Right atrium auricular region (tissue), 2 donors: ENCODE measurements at regions not wholly inside any gene's neighbourhood (a gene's known extent, or its start where the extent isn't known, plus 50 kb on each side); places are given as distances from the start of the nearest gene placed in this dataset.

Source experiments
- DNase-seq: peaks from one replicate; pipeline ENCODE4 v3.0.0-alpha.2; 2019; ENCODE audit warnings: low spot score
- H3K27ac ChIP-seq, 2 donors: fragments of 200-600 bp; sonication (generic); 1 replicate in 1 of 2; 2 replicates in 1 of 2; pipeline ENCODE4 v1.5.1; 2016 to 2019
- H3K27me3 ChIP-seq, 2 donors: fragments of 200-600 bp; sonication (generic); one replicate each; pipeline versions ENCODE4 v1.5.1 to v1.6.0; 2017 to 2019
- H3K36me3 ChIP-seq: fragments of 200-600 bp; sonication (generic); one replicate; pipeline ENCODE4 v1.5.1; 2016
- H3K4me1 ChIP-seq, 2 donors: fragments of 200-600 bp; sonication (generic); one replicate each; pipeline versions ENCODE4 v1.5.1 to v1.6.0; 2017 to 2019
- H3K4me3 ChIP-seq, 2 donors: fragments of 200-600 bp; sonication (generic); 1 replicate in 1 of 2; 2 replicates in 1 of 2; pipeline ENCODE4 v1.5.1; 2017 to 2019; ENCODE audit warnings: mild to moderate bottlenecking in 1 of 2, moderate library complexity in 1 of 2
- H3K9me3 ChIP-seq, 2 donors: fragments of 200-600 bp; sonication (generic); one replicate each; pipeline ENCODE4 v1.5.1; 2019
- TF ChIP-seq, protein P1 (sequence below), 2 donors: fragments of 200-600 bp; sonication (generic); IDR thresholded peaks; one replicate each; pipeline ENCODE4 v1.5.1; 2019; ENCODE audit warnings: antibody characterized with exemption in 2 of 2

DNA sequence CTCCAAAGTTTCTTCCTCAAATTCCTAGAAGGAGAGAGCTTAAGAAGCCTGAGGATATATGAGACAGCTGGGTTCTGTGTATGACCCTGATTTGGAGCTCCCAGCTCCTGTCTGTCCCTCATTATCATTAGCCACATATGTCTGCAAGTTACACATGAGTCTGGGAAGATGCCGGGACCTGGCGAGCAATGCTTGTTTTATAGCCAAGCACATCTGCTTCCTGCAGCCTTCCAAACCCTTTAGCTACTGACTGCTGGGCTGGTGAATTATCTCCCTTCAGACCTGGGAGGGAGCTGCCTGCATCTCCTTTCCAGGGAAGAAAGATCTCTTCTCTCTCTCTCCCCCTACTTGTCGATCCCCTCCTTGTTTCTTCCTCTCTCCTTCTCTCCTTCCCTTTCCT lies 556.7 kb upstream of the BOD1L1 start:
- Histone ChIP-seq H3K27me3 (no peaks in the 10 kb centered on the region), H3K36me3 (no peaks in the 10 kb centered on the region), H3K4me1 (peaks cover 0 to 16% of the 10 kb centered on the region in 2 donors), H3K27ac (no peak overlapping the region), H3K9me3 (no peaks in the 10 kb centered on the region), H3K4me3 (no peak overlapping the region)
- no peak for DNase-seq
- TF ChIP-seq, protein P1, sequence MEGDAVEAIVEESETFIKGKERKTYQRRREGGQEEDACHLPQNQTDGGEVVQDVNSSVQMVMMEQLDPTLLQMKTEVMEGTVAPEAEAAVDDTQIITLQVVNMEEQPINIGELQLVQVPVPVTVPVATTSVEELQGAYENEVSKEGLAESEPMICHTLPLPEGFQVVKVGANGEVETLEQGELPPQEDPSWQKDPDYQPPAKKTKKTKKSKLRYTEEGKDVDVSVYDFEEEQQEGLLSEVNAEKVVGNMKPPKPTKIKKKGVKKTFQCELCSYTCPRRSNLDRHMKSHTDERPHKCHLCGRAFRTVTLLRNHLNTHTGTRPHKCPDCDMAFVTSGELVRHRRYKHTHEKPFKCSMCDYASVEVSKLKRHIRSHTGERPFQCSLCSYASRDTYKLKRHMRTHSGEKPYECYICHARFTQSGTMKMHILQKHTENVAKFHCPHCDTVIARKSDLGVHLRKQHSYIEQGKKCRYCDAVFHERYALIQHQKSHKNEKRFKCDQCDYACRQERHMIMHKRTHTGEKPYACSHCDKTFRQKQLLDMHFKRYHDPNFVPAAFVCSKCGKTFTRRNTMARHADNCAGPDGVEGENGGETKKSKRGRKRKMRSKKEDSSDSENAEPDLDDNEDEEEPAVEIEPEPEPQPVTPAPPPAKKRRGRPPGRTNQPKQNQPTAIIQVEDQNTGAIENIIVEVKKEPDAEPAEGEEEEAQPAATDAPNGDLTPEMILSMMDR (IDR thresholded peaks at IDR 0.05): no peak

GRCh38 chr4:14184767-14185166 lies 557.2 kb upstream of the BOD1L1 start:
- DNase-seq: no peak
- Histone ChIP-seq H3K27me3 (no peaks in the 10 kb centered on the region), H3K9me3 (no peaks in the 10 kb centered on the region), H3K4me3 (no peak overlapping the region), H3K36me3 (no peaks in the 10 kb centered on the region), H3K4me1 (peaks cover 0 to 16% of the 10 kb centered on the region in 2 donors), H3K27ac (no peak overlapping the region)
- TF ChIP-seq, protein P1 (IDR thresholded peaks at IDR 0.05): no peak

DNA sequence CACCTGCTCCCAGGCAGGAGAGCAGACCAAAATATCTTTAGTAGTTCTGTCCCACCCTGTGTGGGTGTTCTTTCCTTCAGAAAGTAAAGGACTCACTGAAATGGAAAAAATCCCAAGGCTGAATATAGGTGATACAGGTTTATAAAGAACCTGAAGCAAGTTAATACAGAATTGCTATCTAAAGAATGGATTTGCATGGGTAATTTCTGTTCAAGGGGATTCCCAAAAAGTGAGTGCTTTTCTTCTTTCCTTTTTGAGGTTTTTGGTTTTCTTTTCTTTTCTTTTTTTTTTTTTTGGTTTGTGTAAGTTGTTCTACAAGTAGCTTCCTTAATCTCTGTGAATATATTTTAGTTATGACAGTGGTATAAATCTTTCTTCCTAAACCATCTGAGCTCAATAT lies 560.7 kb upstream of the BOD1L1 start:
- TF ChIP-seq, protein P1 (IDR thresholded peaks at IDR 0.05): no peak
- DNase-seq: no peak

DNA sequence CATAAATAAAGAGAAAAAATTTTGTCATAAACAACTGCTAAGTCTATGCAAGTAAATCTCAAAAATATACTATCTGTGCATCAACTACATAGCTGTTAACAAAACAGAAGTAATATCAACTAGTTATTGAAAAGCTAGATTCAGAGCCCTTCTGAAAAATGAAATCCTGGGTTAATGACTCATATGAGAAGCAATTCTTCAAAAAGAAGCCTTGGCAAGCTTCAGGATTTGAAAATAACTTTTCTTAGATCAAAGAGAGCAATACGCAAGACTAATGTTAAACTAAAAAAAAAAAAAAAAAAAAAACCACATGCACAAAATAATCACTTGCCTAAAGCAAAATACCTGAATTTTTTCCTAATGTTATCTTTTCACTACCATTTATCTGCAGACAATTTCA lies 566.1 kb upstream of the BOD1L1 start:
- H3K27ac ChIP-seq: no peak overlapping the region
- no peaks in the 10 kb centered on the region for H3K27me3 ChIP-seq
- no peaks in the 10 kb centered on the region for H3K4me1 ChIP-seq
- TF ChIP-seq, protein P1 (IDR thresholded peaks at IDR 0.05): no peak
- H3K4me3 ChIP-seq: no peak overlapping the region
- no peaks in the 10 kb centered on the region for H3K36me3 ChIP-seq
- no peak for DNase-seq
- no peaks in the 10 kb centered on the region for H3K9me3 ChIP-seq

More for the DNA sequence above, 560.7 kb upstream of the BOD1L1 start:
- Histone ChIP-seq H3K4me3 (no peak overlapping the region), H3K4me1 (peaks cover 0 to 8% of the 10 kb centered on the region in 2 donors), H3K36me3 (no peaks in the 10 kb centered on the region), H3K27me3 (no peaks in the 10 kb centered on the region), H3K9me3 (no peaks in the 10 kb centered on the region), H3K27ac (no peak overlapping the region)

DNA sequence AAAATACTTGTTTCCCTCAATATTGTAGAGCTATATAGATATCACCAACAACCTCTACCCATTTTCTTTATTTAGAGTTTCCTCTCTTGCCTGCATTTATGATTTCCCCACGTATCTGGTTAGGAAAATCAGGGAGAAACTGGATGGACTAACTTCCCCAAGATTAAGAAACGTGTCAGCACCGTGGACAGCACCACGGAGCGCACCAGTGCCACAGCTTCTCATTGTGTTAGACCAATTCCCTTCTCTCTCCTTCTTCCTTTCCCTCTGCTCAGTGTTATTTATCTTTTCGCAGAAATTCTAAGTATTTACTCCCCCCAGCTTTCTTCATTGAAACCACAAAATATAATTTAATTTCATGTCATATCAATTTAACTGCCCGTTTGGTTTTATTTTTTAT lies 568.6 kb upstream of the BOD1L1 start:
- no peaks in the 10 kb centered on the region for H3K27me3 ChIP-seq
- DNase-seq: no peak
- TF ChIP-seq, protein P1 (IDR thresholded peaks at IDR 0.05): no peak
- no peaks in the 10 kb centered on the region for H3K4me1 ChIP-seq
- no peak overlapping the region for H3K4me3 ChIP-seq
- no peaks in the 10 kb centered on the region for H3K36me3 ChIP-seq
- H3K9me3 ChIP-seq: no peaks in the 10 kb centered on the region
- no peak overlapping the region for H3K27ac ChIP-seq

GRCh38 chr4:14215116-14215770 lies 587.7 kb upstream of the BOD1L1 start:
- Histone ChIP-seq H3K27ac (no peak overlapping the region), H3K9me3 (peaks cover 0 to 4% of the 10 kb centered on the region in 2 donors), H3K27me3 (no peaks in the 10 kb centered on the region), H3K4me1 (no peaks in the 10 kb centered on the region), H3K4me3 (no peak overlapping the region), H3K36me3 (no peaks in the 10 kb centered on the region)
- TF ChIP-seq, protein P1 (IDR thresholded peaks at IDR 0.05): no peak
- no peak for DNase-seq
